ENCODE measurements at regions not wholly inside any gene's neighbourhood (a gene's known extent, or its start where the extent isn't known, plus 50 kb on each side); places are given as distances from the start of the nearest gene placed in this dataset.

DNA sequence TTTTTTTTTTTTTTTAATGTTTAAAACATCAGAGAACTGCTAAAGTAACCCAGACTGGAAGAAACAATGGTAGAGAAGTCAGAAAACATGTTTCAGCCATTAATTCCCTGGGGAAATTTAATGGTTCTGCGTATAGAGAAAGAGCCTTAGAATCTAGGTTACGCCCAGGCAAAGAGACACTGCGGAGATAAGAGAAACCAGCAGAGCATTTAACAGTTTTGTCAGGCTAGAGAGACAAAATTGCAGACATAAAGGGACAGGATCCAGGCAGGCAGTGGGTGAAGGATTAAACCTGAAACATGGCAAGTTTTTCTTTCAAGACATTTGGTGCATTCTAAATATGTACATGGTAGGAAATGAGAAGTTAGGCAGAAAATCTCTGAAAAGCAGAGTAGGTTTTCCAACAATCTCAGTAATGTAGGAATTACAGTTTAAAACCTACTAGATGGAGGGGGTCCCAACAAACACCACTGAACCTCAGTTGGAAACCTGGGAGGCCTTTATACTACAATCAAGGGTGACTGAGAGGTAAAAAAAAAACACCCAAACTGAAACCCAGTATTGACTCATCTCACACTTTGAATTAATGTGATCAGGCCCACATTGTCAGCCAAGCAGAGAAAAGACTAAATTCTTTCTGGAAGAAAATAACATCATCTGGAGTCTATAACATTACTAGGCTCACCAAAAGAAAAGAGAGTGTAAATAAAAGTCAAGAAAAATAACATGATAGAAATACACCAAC, 254.2 kb upstream of the NWD2 start:
- no peak overlapping the region for H3K9ac ChIP-seq (ENCODE audit: low read length)
- no peak overlapping the region for H4K8ac ChIP-seq (ENCODE audit: low read length)
- no peak overlapping the region for H3K18ac ChIP-seq (ENCODE audit: low read depth in 1 of 2, low read length in 2 of 2)
- H2BK15ac ChIP-seq (ENCODE audit: low read depth, poor library complexity, severe bottlenecking), result no peak overlapping the region
- no peak overlapping the region for H2BK12ac ChIP-seq (ENCODE audit: low read length in 2 of 2)
- H2AFZ ChIP-seq (ENCODE audit: low read depth, low read length), result no peak overlapping the region
- no peak overlapping the region for H4K91ac ChIP-seq (ENCODE audit: low read length)
- no peak for DNase-seq
- no peaks in the 10 kb centered on the region for H3K79me1 ChIP-seq (replicated peaks; ENCODE audit: low read length, poor library complexity, severe bottlenecking)
- no peaks in the 10 kb centered on the region for H3K27me3 ChIP-seq (ENCODE audit: control insufficient read depth in 1 of 2, insufficient read depth in 1 of 2, low read length in 2 of 2)
- H3K14ac ChIP-seq (ENCODE audit: low read length in 2 of 2), result no peak overlapping the region
- H3K27ac ChIP-seq (ENCODE audit: low read length, poor library complexity, severe bottlenecking), result no peak overlapping the region
- peaks cover 5% of the 10 kb centered on the region for H3K9me3 ChIP-seq (ENCODE audit: control insufficient read depth, low read length)
- H3K4me1 ChIP-seq (ENCODE audit: control insufficient read depth, insufficient read depth, low read depth, low read length), result no peaks in the 10 kb centered on the region
- H2AK5ac ChIP-seq (ENCODE audit: low read length, severe bottlenecking), result no peak overlapping the region
- H3K4me2 ChIP-seq (ENCODE audit: low read length, poor library complexity, severe bottlenecking), result no peak overlapping the region
- no peak overlapping the region for H3K23ac ChIP-seq (ENCODE audit: low read length in 2 of 2)
- no peak overlapping the region for H2BK120ac ChIP-seq (ENCODE audit: low read depth, low read length)
- no peak overlapping the region for H3K4me3 ChIP-seq (ENCODE audit: insufficient read depth in 1 of 2, low read depth in 1 of 2, low read length in 2 of 2)
- H2BK5ac ChIP-seq (ENCODE audit: low read depth, low read length, poor library complexity, severe bottlenecking), result no peak overlapping the region
- H3K4ac ChIP-seq (ENCODE audit: low read depth in 1 of 2, low read length in 2 of 2), result no peak overlapping the region
- 75% methylated on average over 3 of the region's 3 CpGs for WGBS
- H3K36me3 ChIP-seq (ENCODE audit: control insufficient read depth in 1 of 2, insufficient read depth in 2 of 2, low read depth in 1 of 2, low read length in 2 of 2), result no peaks in the 10 kb centered on the region

DNA sequence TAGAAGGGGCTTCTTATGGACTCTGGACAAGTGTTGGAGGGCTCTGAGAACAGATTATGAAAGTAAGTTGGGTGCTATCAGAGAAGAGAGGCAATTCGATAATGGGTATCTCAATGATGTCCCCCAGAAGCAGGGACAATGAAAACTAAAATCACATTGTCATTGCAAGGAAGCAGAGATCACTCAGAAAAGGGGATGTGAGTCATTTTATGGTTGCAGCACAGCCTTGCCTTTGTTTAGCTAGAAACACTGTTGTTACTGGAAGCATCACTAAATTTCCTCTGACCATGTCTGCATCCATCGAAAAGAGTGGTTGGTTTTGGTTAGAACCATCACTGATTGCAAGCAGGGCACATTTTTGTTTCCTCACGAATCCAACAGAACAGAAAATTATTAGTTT, 246.8 kb upstream of the NWD2 start:
- H3K9me3 ChIP-seq (ENCODE audit: control insufficient read depth, low read length), result peaks cover 4% of the 10 kb centered on the region
- no peak overlapping the region for H3K4me3 ChIP-seq (ENCODE audit: insufficient read depth in 1 of 2, low read depth in 1 of 2, low read length in 2 of 2)
- no peak overlapping the region for H2BK12ac ChIP-seq (ENCODE audit: low read length in 2 of 2)
- H2AK5ac ChIP-seq (ENCODE audit: low read length, severe bottlenecking), result no peak overlapping the region
- no peak overlapping the region for H2BK15ac ChIP-seq (ENCODE audit: low read depth, poor library complexity, severe bottlenecking)
- H3K27ac ChIP-seq (ENCODE audit: low read length, poor library complexity, severe bottlenecking), result no peak overlapping the region
- no peak overlapping the region for H3K4ac ChIP-seq (ENCODE audit: low read depth in 1 of 2, low read length in 2 of 2)
- no peaks in the 10 kb centered on the region for H3K36me3 ChIP-seq (ENCODE audit: control insufficient read depth in 1 of 2, insufficient read depth in 2 of 2, low read depth in 1 of 2, low read length in 2 of 2)
- no peaks in the 10 kb centered on the region for H3K4me1 ChIP-seq (ENCODE audit: control insufficient read depth, insufficient read depth, low read depth, low read length)
- H3K9ac ChIP-seq (ENCODE audit: low read length), result no peak overlapping the region
- no peaks in the 10 kb centered on the region for H3K79me1 ChIP-seq (replicated peaks; ENCODE audit: low read length, poor library complexity, severe bottlenecking)
- no peak overlapping the region for H4K8ac ChIP-seq (ENCODE audit: low read length)
- H2BK5ac ChIP-seq (ENCODE audit: low read depth, low read length, poor library complexity, severe bottlenecking), result no peak overlapping the region
- H3K27me3 ChIP-seq (ENCODE audit: control insufficient read depth in 1 of 2, insufficient read depth in 1 of 2, low read length in 2 of 2), result no peaks in the 10 kb centered on the region
- no peak for DNase-seq
- 76% methylated on average over 3 of the region's 3 CpGs for WGBS
- H3K14ac ChIP-seq (ENCODE audit: low read length in 2 of 2), result no peak overlapping the region
- no peak overlapping the region for H2BK120ac ChIP-seq (ENCODE audit: low read depth, low read length)
- H4K91ac ChIP-seq (ENCODE audit: low read length), result no peak overlapping the region
- no peak overlapping the region for H3K18ac ChIP-seq (ENCODE audit: low read depth in 1 of 2, low read length in 2 of 2)
- H3K23ac ChIP-seq (ENCODE audit: low read length in 2 of 2), result no peak overlapping the region
- H2AFZ ChIP-seq (ENCODE audit: low read depth, low read length), result no peak overlapping the region
- no peak overlapping the region for H3K4me2 ChIP-seq (ENCODE audit: low read length, poor library complexity, severe bottlenecking)

DNA sequence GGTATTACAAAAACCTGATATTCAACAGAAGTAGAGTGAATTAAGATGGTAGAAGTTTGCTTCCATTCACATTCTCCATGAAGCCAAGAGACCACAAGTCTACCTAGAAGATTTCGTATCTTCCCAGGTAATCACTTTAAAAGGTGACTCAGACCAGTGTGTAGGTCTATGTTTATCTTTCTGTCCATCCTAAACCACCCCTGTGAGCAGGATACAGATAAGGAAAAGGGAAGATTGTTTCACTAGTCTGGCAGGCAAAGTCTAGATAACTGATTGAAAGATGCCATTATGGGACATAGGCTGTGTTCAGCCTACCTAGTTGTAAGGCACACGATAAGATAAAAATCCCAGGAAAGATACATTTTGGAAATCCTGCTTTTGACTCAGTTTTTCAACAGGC, 244.3 kb upstream of the NWD2 start:
- no peak overlapping the region for H3K27ac ChIP-seq (ENCODE audit: low read length, poor library complexity, severe bottlenecking)
- no peak overlapping the region for H3K9ac ChIP-seq (ENCODE audit: low read length)
- no peak overlapping the region for H4K91ac ChIP-seq (ENCODE audit: low read length)
- no peak overlapping the region for H3K18ac ChIP-seq (ENCODE audit: low read depth in 1 of 2, low read length in 2 of 2)
- no peak overlapping the region for H2AFZ ChIP-seq (ENCODE audit: low read depth, low read length)
- no peak overlapping the region for H2BK12ac ChIP-seq (ENCODE audit: low read length in 2 of 2)
- peaks cover 2% of the 10 kb centered on the region for H3K9me3 ChIP-seq (ENCODE audit: control insufficient read depth, low read length)
- no peak overlapping the region for H3K4me2 ChIP-seq (ENCODE audit: low read length, poor library complexity, severe bottlenecking)
- no peak overlapping the region for H3K4me3 ChIP-seq (ENCODE audit: insufficient read depth in 1 of 2, low read depth in 1 of 2, low read length in 2 of 2)
- DNase-seq, result no peak
- no peak overlapping the region for H3K4ac ChIP-seq (ENCODE audit: low read depth in 1 of 2, low read length in 2 of 2)
- WGBS, result 100% methylated on average over 1 of the region's 2 CpGs
- no peak overlapping the region for H2BK5ac ChIP-seq (ENCODE audit: low read depth, low read length, poor library complexity, severe bottlenecking)
- H4K8ac ChIP-seq (ENCODE audit: low read length), result no peak overlapping the region
- H3K79me1 ChIP-seq (replicated peaks; ENCODE audit: low read length, poor library complexity, severe bottlenecking), result no peaks in the 10 kb centered on the region
- H2BK15ac ChIP-seq (ENCODE audit: low read depth, poor library complexity, severe bottlenecking), result no peak overlapping the region
- H3K36me3 ChIP-seq (ENCODE audit: control insufficient read depth in 1 of 2, insufficient read depth in 2 of 2, low read depth in 1 of 2, low read length in 2 of 2), result no peaks in the 10 kb centered on the region
- H3K27me3 ChIP-seq (ENCODE audit: control insufficient read depth in 1 of 2, insufficient read depth in 1 of 2, low read length in 2 of 2), result no peaks in the 10 kb centered on the region
- H3K23ac ChIP-seq (ENCODE audit: low read length in 2 of 2), result no peak overlapping the region
- no peak overlapping the region for H2AK5ac ChIP-seq (ENCODE audit: low read length, severe bottlenecking)
- no peak overlapping the region for H2BK120ac ChIP-seq (ENCODE audit: low read depth, low read length)
- no peak overlapping the region for H3K14ac ChIP-seq (ENCODE audit: low read length in 2 of 2)
- H3K4me1 ChIP-seq (ENCODE audit: control insufficient read depth, insufficient read depth, low read depth, low read length), result no peaks in the 10 kb centered on the region

DNA sequence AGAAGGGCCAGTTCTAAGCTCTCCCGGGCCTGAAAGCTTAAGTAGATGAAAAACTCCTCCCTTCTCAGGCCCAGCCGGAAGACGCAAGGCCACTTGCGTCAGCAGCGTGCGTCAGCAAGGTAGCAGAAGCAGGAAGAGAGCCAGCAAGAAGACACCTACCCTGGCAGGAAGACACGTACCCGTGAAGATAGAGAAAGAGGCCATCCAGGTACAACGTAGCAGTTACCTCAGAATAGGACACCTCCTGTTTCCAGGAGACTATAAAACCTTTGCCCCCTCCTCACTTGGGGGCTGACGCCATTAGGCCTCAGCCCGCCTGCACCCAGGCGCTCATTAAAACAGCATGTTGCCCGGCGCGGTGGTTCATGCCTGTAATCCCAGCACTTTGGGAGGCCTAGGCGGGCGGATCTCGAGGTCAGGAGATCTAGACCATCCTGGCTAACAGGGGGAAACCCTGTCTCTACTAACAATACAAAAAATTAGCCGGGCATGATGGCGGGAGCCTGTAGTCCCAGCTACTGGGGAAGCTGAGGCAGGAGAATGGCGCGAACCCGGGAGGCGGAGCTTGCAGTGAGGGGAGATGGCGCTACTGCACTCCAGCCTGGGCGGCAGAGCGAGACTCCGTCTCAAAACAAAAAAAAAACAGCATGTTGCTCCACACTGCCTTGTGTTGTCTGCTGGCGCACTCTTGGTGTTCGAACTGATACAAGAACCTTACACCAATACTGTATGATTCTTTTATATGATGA, 242.7 kb upstream of the NWD2 start:
- no peak for DNase-seq
- Histone ChIP-seq H3K4me2 (ENCODE audit: low read length, poor library complexity, severe bottlenecking) (no peak overlapping the region), H3K36me3 (ENCODE audit: control insufficient read depth in 1 of 2, insufficient read depth in 2 of 2, low read depth in 1 of 2, low read length in 2 of 2) (no peaks in the 10 kb centered on the region), H3K9ac (ENCODE audit: low read length) (no peak overlapping the region), H3K18ac (ENCODE audit: low read depth in 1 of 2, low read length in 2 of 2) (no peak overlapping the region), H3K4me3 (ENCODE audit: insufficient read depth in 1 of 2, low read depth in 1 of 2, low read length in 2 of 2) (no peak overlapping the region), H2AK5ac (ENCODE audit: low read length, severe bottlenecking) (no peak overlapping the region), H2BK15ac (ENCODE audit: low read depth, poor library complexity, severe bottlenecking) (no peak overlapping the region), H4K8ac (ENCODE audit: low read length) (no peak overlapping the region), H3K9me3 (ENCODE audit: control insufficient read depth, low read length) (peaks cover 2% of the 10 kb centered on the region), H2BK120ac (ENCODE audit: low read depth, low read length) (no peak overlapping the region), H4K91ac (ENCODE audit: low read length) (no peak overlapping the region), H2BK5ac (ENCODE audit: low read depth, low read length, poor library complexity, severe bottlenecking) (no peak overlapping the region), H2BK12ac (ENCODE audit: low read length in 2 of 2) (no peak overlapping the region), H3K79me1 (replicated peaks; ENCODE audit: low read length, poor library complexity, severe bottlenecking) (no peaks in the 10 kb centered on the region), H3K14ac (ENCODE audit: low read length in 2 of 2) (no peak overlapping the region), H3K4ac (ENCODE audit: low read depth in 1 of 2, low read length in 2 of 2) (no peak overlapping the region), H3K27ac (ENCODE audit: low read length, poor library complexity, severe bottlenecking) (no peak overlapping the region), H3K4me1 (ENCODE audit: control insufficient read depth, insufficient read depth, low read depth, low read length) (no peaks in the 10 kb centered on the region), H3K27me3 (ENCODE audit: control insufficient read depth in 1 of 2, insufficient read depth in 1 of 2, low read length in 2 of 2) (no peaks in the 10 kb centered on the region), H3K23ac (ENCODE audit: low read length in 2 of 2) (no peak overlapping the region), H2AFZ (ENCODE audit: low read depth, low read length) (no peak overlapping the region)
- WGBS, result 92% methylated on average over 28 of the region's 30 CpGs

All from mesenchymal stem cell (in vitro differentiated cells and primary cell).